ENCODE measurements at regions not wholly inside any gene's neighbourhood (a gene's known extent, or its start where the extent isn't known, plus 50 kb on each side); places are given as distances from the start of the nearest gene placed in this dataset.

GRCh38 chr4:177499537-177499936 lies 57.3 kb upstream of the AGA start:
- TF ChIP-seq CTCF (conservative IDR thresholded peaks at IDR 0.05): no peak
- no peak for TF ChIP-seq ZFX (IDR thresholded peaks at IDR 0.05)

All from C4-2B (cell line).